Gastrocnemius medialis (tissue), 4 donors: ENCODE measurements at regions not wholly inside any gene's neighbourhood (a gene's known extent, or its start where the extent isn't known, plus 50 kb on each side); places are given as distances from the start of the nearest gene placed in this dataset.

ENCODE experiments used
- POLR2A ChIP-seq, 2 donors: fragments of 450-650 bp; IDR thresholded peaks; one replicate each; pipeline ENCODE4 v1.6.1; 2017; ENCODE audit warnings: antibody characterized with exemption in 2 of 2, mild to moderate bottlenecking in 2 of 2, moderate library complexity in 2 of 2
- TF ChIP-seq, protein P1 (sequence below), 5 experiments: fragments of 450-650 bp in 3 of 5; fragments of 200-600 bp in 2 of 5; sonication (generic) in 2 of 5; IDR thresholded peaks in 4 of 5; conservative IDR thresholded peaks in 1 of 5; 1 replicate in 4 of 5; 2 replicates in 1 of 5; pipeline ENCODE4 v1.5.1; 2016 to 2019; ENCODE audit warnings: antibody characterized with exemption in 5 of 5, mild to moderate bottlenecking in 3 of 5, moderate library complexity in 3 of 5

- TF ChIP-seq POLR2A (IDR thresholded peaks at IDR 0.05), result no peak
- TF ChIP-seq, protein P1, sequence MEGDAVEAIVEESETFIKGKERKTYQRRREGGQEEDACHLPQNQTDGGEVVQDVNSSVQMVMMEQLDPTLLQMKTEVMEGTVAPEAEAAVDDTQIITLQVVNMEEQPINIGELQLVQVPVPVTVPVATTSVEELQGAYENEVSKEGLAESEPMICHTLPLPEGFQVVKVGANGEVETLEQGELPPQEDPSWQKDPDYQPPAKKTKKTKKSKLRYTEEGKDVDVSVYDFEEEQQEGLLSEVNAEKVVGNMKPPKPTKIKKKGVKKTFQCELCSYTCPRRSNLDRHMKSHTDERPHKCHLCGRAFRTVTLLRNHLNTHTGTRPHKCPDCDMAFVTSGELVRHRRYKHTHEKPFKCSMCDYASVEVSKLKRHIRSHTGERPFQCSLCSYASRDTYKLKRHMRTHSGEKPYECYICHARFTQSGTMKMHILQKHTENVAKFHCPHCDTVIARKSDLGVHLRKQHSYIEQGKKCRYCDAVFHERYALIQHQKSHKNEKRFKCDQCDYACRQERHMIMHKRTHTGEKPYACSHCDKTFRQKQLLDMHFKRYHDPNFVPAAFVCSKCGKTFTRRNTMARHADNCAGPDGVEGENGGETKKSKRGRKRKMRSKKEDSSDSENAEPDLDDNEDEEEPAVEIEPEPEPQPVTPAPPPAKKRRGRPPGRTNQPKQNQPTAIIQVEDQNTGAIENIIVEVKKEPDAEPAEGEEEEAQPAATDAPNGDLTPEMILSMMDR (IDR thresholded peaks at IDR 0.05 in 4 of 5, conservative IDR thresholded peaks at IDR 0.05 in 1 of 5), result no peak
These were observed 61.8 kb downstream of the RTP5 start for GRCh38 chr2:241931084-241931975.
